AG04449 (cell line): ENCODE measurements at regions not wholly inside any gene's neighbourhood (a gene's known extent, or its start where the extent isn't known, plus 50 kb on each side); places are given as distances from the start of the nearest gene placed in this dataset.

Source experiments
- CTCF ChIA-PET: fragments of 350-600 bp; formaldehyde crosslinking; extraction: SDS; loops from one replicate; lab custom pipeline; 2021; ENCODE audit warnings: antibody characterized with exemption; lab: Yijun Ruan, JAX
- POLR2A ChIA-PET: fragments of 400-600, 350-600 bp; formaldehyde crosslinking; extraction: SDS; loops from one replicate; lab custom pipeline; 2020; ENCODE audit warnings: antibody characterized with exemption, inconsistent platforms; lab: Yijun Ruan, JAX
- DNase-seq: peaks from one replicate; pipeline ENCODE4 v3.0.0-alpha.2; 2010; ENCODE audit warnings: low read depth, low spot score
- H3K4me3 ChIP-seq: 2 replicates; pipeline ENCODE4 v1.5.1; 2011; ENCODE audit warnings: low read depth, mild to moderate bottlenecking, control low read depth, low read length
- TF ChIP-seq, protein P1 (sequence below): IDR thresholded peaks from one replicate; pipeline ENCODE4 v1.5.1; 2011; ENCODE audit warnings: mild to moderate bottlenecking, moderate library complexity, low read length, control low read depth, inconsistent platforms; ENCODE audit not compliant: insufficient read depth; ENCODE audit errors: missing control alignments

DNA sequence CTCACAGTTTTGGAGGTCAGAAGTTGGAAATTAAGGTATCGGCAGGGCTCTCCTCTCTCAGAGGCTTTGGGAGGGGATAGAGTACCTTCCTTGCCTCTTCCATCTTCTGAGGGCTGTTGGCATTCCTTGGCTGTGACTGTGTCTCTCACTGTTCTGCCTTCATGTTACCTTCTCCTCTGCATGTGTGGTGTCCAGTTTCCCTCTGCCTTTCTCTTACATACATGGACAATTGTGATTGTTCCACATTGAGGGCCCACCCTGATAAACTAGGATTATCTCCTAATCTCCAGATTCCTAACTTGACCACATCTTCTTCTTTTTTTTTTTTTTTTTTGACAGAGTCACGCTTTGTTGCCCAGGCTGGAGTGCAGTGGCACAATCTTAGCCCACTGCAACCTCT is 72.1 kb upstream of the SPACA1 start:
- ChIA-PET POLR2A (no interaction called here), CTCF (no interaction called here)
- no peak for DNase-seq

DNA sequence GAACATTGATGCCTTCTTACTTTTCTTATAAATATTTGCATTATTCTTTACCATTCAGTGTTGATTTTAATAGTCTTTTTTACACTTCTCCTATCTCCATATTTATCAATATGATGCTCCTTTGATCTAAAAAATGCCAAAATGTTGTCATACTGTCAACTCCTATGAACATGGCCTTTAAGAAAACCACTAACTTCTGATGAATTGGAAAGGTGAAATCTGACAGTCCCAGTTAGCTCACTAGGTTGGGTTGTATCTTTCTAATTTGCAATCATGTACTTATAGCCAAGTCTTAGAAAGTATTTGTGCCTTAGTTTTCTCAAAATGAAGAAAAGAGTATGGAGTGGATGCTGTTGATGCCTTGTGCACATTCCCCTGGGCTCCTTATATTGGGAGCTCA is 75.4 kb upstream of the SPACA1 start:
- no peak overlapping the region for H3K4me3 ChIP-seq
- TF ChIP-seq, protein P1, sequence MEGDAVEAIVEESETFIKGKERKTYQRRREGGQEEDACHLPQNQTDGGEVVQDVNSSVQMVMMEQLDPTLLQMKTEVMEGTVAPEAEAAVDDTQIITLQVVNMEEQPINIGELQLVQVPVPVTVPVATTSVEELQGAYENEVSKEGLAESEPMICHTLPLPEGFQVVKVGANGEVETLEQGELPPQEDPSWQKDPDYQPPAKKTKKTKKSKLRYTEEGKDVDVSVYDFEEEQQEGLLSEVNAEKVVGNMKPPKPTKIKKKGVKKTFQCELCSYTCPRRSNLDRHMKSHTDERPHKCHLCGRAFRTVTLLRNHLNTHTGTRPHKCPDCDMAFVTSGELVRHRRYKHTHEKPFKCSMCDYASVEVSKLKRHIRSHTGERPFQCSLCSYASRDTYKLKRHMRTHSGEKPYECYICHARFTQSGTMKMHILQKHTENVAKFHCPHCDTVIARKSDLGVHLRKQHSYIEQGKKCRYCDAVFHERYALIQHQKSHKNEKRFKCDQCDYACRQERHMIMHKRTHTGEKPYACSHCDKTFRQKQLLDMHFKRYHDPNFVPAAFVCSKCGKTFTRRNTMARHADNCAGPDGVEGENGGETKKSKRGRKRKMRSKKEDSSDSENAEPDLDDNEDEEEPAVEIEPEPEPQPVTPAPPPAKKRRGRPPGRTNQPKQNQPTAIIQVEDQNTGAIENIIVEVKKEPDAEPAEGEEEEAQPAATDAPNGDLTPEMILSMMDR: no peak
- POLR2A ChIA-PET: no interaction called here
- DNase-seq: no peak
- CTCF ChIA-PET: no interaction called here

More for the DNA sequence above, 72.1 kb upstream of the SPACA1 start:
- TF ChIP-seq, protein P1: no peak
- H3K4me3 ChIP-seq: no peak overlapping the region

DNA sequence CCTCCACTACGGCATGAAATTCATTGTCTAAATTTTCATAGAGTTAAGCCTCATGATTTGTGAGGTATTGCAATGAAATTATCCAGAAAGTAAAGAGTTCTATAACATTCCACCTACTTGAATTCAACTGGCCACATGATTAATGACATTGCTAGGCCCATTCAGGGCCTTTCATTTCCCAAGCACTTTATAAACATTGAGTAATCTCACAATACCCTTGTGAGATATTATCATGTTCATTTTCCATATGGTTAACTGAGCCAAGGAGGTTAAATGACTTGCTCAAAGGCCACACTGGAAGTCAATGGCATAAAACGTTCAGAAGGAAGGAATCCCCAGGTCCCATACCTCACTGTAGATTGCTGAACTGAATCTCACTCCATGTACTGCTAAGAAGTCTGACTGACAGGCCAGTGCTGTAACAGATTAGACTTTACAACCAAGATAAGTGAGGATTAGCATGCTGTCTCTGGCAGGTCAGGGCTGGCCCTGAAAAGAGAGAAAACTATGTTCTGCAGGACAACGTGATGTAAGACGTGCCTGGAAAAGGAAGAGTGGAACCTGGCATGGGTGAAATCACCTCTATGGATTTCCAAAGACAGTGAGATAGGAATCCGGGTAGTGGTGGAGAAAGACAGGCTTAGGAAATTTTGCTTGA is 75.9 kb upstream of the SPACA1 start:
- ChIA-PET POLR2A (no interaction called here), CTCF (no interaction called here)
- H3K4me3 ChIP-seq: no peak overlapping the region
- TF ChIP-seq, protein P1: no peak
- DNase-seq: no peak

DNA sequence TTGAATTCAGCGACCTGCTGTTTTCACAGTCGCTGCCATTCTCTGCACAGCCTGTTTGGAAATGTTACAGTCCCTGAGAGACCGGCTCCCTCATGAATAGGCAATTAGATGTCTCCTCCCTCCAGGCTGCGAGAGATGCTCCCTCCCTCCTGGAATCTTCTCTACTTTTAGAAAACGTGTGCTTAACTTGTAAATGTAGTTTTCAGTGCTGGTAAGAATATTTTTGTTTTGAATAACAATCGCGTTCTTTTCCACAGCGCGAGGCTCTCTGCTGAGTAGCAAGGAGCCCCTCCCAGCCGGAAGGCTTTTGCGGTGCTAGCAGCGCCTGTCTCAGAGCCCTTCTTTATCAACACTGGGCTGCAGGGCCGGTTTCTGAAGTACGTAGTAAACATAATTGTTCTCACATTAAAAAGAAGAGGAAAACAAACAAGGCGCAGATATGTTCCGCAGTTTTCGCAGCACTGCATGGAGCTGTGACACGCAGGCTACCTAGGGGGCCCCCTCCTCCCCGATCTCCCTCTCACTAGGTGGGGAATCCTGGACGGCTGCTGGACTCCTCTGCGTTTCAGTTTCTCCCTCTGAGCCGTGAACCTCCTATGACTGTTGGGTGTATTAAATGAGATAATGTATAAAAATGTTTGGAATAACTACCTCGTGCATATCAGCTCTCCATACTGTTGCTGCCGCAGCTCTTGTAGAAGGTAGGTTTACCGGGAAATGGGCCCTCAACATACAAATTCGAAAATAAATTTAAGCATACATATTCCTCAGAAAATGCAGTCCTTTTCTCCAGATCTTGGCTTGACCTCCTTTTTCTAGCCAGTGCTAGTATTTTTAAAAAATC is 79.0 kb upstream of the SPACA1 start:
- ChIA-PET CTCF (no interaction called here), POLR2A (no interaction called here)
- H3K4me3 ChIP-seq: no peak overlapping the region; the same call in none of the 2 replicates

DNA sequence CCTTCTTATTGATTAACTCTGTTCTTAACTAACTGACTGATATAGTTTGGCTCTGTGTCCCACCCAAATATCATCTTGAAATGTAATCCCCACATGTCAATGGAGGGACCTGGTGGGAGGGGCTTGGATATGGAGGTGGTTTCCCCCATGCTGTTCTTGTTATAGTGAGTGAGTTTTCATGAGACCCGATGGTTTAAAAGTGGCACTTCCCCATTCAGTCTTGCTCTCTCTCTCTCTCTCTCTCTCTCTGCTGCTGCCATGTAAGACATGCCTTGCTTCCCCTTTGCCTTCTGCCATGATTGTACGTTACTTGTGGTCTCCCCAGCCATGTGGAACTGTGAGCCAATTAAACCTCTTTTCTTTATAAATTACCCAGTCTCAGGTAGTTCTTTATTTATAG is 81.8 kb upstream of the SPACA1 start:
- TF ChIP-seq, protein P1: no peak
- ChIA-PET POLR2A (no interaction called here), CTCF (no interaction called here)
- no peak overlapping the region for H3K4me3 ChIP-seq
- DNase-seq: no peak

More for the DNA sequence above, 79.0 kb upstream of the SPACA1 start:
- TF ChIP-seq, protein P1: no peak
- DNase-seq: no peak

DNA sequence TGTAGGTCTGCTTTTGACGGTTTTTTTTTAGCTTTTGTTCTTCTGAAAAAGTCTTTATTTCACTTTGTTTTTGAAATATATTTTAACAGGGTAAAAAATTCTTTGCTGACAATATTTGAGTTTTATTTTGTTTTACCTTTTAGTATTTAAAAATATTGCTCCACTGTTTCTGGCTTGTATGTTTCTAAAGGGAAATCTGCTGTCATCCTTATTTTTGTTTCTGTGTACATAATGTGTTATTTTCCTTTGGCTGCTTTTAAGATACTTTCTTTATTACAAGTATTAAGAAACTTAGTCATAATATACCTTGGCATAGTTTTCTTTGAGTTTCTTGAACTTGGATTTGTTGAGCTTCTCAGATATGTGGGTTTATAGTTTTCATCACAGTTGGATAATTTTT is 88.6 kb upstream of the SPACA1 start:
- ChIA-PET POLR2A (no interaction called here), CTCF (no interaction called here)
- TF ChIP-seq, protein P1: no peak
- no peak overlapping the region for H3K4me3 ChIP-seq
- no peak for DNase-seq
